A549 (cell line): ENCODE measurements at regions not wholly inside any gene's neighbourhood (a gene's known extent, or its start where the extent isn't known, plus 50 kb on each side); places are given as distances from the start of the nearest gene placed in this dataset.

ENCODE experiments used
- ATAC-seq, 2 experiments: fragments of 200-7000 bp in 1 of 2; fragments of >200 bp in 1 of 2; cut with Nextera tagmentation in 1 of 2; cut with Tn5 transposase in 1 of 2; 3 replicates each; pipeline versions ENCODE4 v1.8.0 to v1.9.1; 2018 to 2020; ENCODE audit warnings: mild to moderate bottlenecking in 1 of 2, moderate library complexity in 1 of 2
- CTCF ChIA-PET: fragments of 300-600 bp; sonication (Branson Sonifier 250); formaldehyde crosslinking; extraction: SDS; loops from one replicate; lab custom pipeline; 2021; ENCODE audit warnings: antibody characterized with exemption, inconsistent platforms; lab: Yijun Ruan, JAX
- POLR2A ChIA-PET: fragments of 350-600 bp; formaldehyde crosslinking; extraction: SDS; loops from one replicate; lab custom pipeline; 2021; ENCODE audit warnings: antibody characterized with exemption, inconsistent platforms; lab: Yijun Ruan, JAX
- DNase-seq, 2 experiments: peaks; one replicate each; pipeline versions ENCODE4 v3.0.0 to v3.0.0-alpha.2; 2011 to 2016; ENCODE audit warnings: low read depth in 1 of 2, low spot score in 1 of 2
- FAIRE-seq: peaks from 2 replicates; lab custom pipeline; 2011; peaks lifted over from hg19 to GRCh38; lab: Jason Lieb, UNC
- H3K27ac ChIP-seq, 2 experiments: fragments of >200 bp; sonication (Bioruptor Twin); formaldehyde crosslinking; 3 replicates each; pipeline ENCODE4 v1.5.1; 2016 to 2017
- H3K4me1 ChIP-seq: fragments of >200 bp; sonication (Bioruptor Twin); formaldehyde crosslinking; 3 replicates; pipeline ENCODE4 v1.6.1; 2016
- H3K4me2 ChIP-seq: fragments of >200 bp; sonication (Bioruptor Twin); formaldehyde crosslinking; 3 replicates; pipeline ENCODE4 v1.6.1; 2016
- H3K4me3 ChIP-seq: fragments of >200 bp; sonication (Bioruptor Twin); formaldehyde crosslinking; 3 replicates; pipeline ENCODE4 v1.5.1; 2016
- H3K9me3 ChIP-seq: fragments of >200 bp; sonication (Bioruptor Twin); formaldehyde crosslinking; 3 replicates; pipeline ENCODE4 v1.6.1; 2016
- CEBPB ChIP-seq, 2 experiments: fragments of >200 bp in 1 of 2; sonication (Bioruptor Twin) in 1 of 2; formaldehyde crosslinking in 1 of 2; IDR thresholded peaks; 2 replicates each; pipeline ENCODE4 v1.6.1; 2012 to 2016
- CHD2 ChIP-seq: fragments of 150-350 bp; IDR thresholded peaks from 2 replicates; pipeline ENCODE4 v1.6.1; 2014; ENCODE audit warnings: low read length; ENCODE audit not compliant: partially characterized antibody
- EHF ChIP-seq: fragments of 250-450 bp; sonication (Bioruptor Pico); IDR thresholded peaks from 2 replicates; pipeline ENCODE4 v1.5.0; 2020; ENCODE audit warnings: mild to moderate bottlenecking
- EP300 ChIP-seq, 2 experiments: fragments of >200 bp; sonication (Bioruptor Twin); formaldehyde crosslinking; IDR thresholded peaks; 2 replicates in 1 of 2; 3 replicates in 1 of 2; pipeline ENCODE4 v1.6.1; 2016 to 2017
- FOSB ChIP-seq: fragments of 250-450 bp; sonication (Bioruptor Pico); IDR thresholded peaks from 2 replicates; pipeline ENCODE4 v1.5.0; 2020; ENCODE audit warnings: mild to moderate bottlenecking, moderate library complexity
- FOSL2 ChIP-seq, 2 experiments: fragments of 450-650 bp in 1 of 2; fragments of >200 bp in 1 of 2; sonication (Bioruptor Twin) in 1 of 2; formaldehyde crosslinking; IDR thresholded peaks; 2 replicates each; pipeline versions ENCODE4 v1.5.0 to v1.6.1; 2016 to 2020; ENCODE audit warnings: mild to moderate bottlenecking in 1 of 2, moderate library complexity in 1 of 2
- GATA3 ChIP-seq: IDR thresholded peaks from 2 replicates; pipeline ENCODE4 v1.6.1; 2012; ENCODE audit warnings: borderline replicate concordance
- HEYL ChIP-seq: fragments of 250-450 bp; sonication (Bioruptor Pico); IDR thresholded peaks from 2 replicates; pipeline ENCODE4 v1.8.0; 2021; ENCODE audit warnings: mild to moderate bottlenecking, moderate library complexity
- JUN ChIP-seq, 2 experiments: fragments of >200 bp; sonication (Bioruptor Twin); formaldehyde crosslinking; IDR thresholded peaks; 2 replicates in 1 of 2; 3 replicates in 1 of 2; pipeline ENCODE4 v1.6.1; 2016 to 2017
- JUNB ChIP-seq: fragments of >200 bp; sonication (Bioruptor Twin); formaldehyde crosslinking; IDR thresholded peaks from 2 replicates; pipeline ENCODE4 v1.6.1; 2016
- KDM1A ChIP-seq: fragments of 200-600 bp; sonication (generic); IDR thresholded peaks from 2 replicates; pipeline ENCODE4 v1.6.1; 2016; ENCODE audit warnings: low read depth, mild to moderate bottlenecking
- KDM5A ChIP-seq: fragments of 200-600 bp; sonication (generic); IDR thresholded peaks from 2 replicates; pipeline ENCODE4 v1.6.1; 2016; ENCODE audit warnings: antibody characterized with exemption, mild to moderate bottlenecking
- POLR2A ChIP-seq: IDR thresholded peaks from 2 replicates; pipeline ENCODE4 v1.6.1; 2012; ENCODE audit warnings: mild to moderate bottlenecking, low read length
- RAD21 ChIP-seq, 2 experiments: fragments of >200 bp in 1 of 2; sonication (Bioruptor Twin) in 1 of 2; formaldehyde crosslinking in 1 of 2; IDR thresholded peaks in 1 of 2; conservative IDR thresholded peaks in 1 of 2; 2 replicates in 1 of 2; 3 replicates in 1 of 2; pipeline ENCODE4 v1.6.1; 2012 to 2018; ENCODE audit warnings: inconsistent platforms in 1 of 2
- RCOR1 ChIP-seq: fragments of 150-350 bp; IDR thresholded peaks from 2 replicates; pipeline ENCODE4 v1.6.1; 2014; ENCODE audit warnings: antibody characterized with exemption, low read length, low read depth
- RNF2 ChIP-seq: fragments of 200-600 bp; sonication (generic); IDR thresholded peaks from 2 replicates; pipeline ENCODE4 v1.6.1; 2016; ENCODE audit warnings: low read depth, mild to moderate bottlenecking, antibody characterized with exemption, moderate library complexity, borderline replicate concordance
- SMC3 ChIP-seq: fragments of >200 bp; sonication (Bioruptor Twin); formaldehyde crosslinking; IDR thresholded peaks from 3 replicates; pipeline ENCODE4 v1.6.1; 2018; ENCODE audit warnings: inconsistent platforms
- ZFP36 ChIP-seq: fragments of 450-650 bp; IDR thresholded peaks from 2 replicates; pipeline ENCODE4 v1.6.1; 2014; ENCODE audit warnings: borderline replicate concordance; ENCODE audit not compliant: partially characterized antibody
- WGBS: methylation state at CpG from one replicate; pipeline ENCODE4 v1.1.6; 2017; ENCODE audit errors: missing lambda C conversion rate; 5-methylcytosine and 5-hydroxymethylcytosine counted together
- TF ChIP-seq, protein P1 (sequence below): IDR thresholded peaks from 2 replicates; pipeline ENCODE4 v1.6.1; 2012
- TF ChIP-seq, protein P2 (sequence below): fragments of 250-450 bp; sonication (Bioruptor Pico); IDR thresholded peaks from 2 replicates; pipeline ENCODE4 v1.5.0; 2021; ENCODE audit warnings: mild to moderate bottlenecking, moderate library complexity, borderline replicate concordance
- TF ChIP-seq, protein P3 (sequence below): fragments of >200 bp; sonication (Bioruptor Twin); formaldehyde crosslinking; IDR thresholded peaks from 3 replicates; pipeline ENCODE4 v1.6.1; 2016
- TF ChIP-seq, protein P4 (sequence below): fragments of >200 bp; sonication (Bioruptor Twin); formaldehyde crosslinking; IDR thresholded peaks from 2 replicates; pipeline ENCODE4 v1.6.1; 2016

DNA sequence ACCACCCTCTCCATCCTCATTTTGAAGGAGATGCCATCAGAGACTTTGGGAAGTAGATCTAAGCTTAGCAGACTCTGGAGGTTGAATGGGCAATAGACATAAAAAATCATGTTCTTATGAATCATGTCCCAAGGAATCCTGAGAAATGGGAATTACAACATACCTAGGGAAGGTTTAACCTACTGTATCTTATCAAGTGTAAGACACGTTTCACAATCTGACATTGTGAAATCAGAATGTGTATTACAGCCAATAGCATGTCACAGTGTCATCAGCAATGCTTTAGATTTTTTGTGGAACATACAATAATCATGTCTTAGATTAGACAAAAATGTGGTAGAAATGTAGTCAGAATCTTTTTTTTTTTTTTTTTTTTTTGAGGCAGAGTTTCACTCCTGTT lies 332.4 kb upstream of the TLE3 start:
- Histone ChIP-seq H3K4me1 (peaks cover 37% of the 10 kb centered on the region), H3K4me2 (peak overlapping the region; percentile 63)

DNA sequence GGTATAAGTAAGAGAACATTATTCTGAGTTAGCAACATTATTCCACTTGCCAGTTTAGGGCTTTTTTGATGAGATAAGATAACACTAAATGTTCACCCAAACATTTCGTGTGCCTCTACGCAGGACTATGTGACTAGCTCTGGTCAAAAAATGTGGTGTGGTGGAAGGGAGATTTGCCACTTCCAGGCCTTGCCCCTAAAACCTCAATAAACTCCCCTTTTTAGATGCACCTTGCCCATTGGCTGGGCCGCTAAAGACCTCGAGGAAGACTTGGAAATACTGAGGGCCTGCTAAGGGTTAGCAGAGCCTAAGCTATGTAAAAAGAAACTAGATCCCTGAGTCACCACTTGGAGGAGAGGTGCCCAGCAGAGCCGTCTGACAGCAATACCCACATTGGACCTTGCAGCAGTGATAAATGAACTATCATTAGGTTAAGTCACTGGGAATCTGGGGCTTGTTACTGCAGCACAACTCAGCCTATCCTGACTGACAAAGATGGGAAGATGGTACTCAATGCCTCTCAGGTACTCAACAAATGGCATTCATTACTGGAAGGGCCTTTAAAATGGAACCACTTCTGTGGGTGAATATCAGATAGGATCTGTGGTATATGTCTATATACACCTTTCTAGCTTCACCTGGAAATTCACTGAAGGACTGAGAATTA lies 331.5 kb upstream of the TLE3 start:
- DNase-seq (no peak), ATAC-seq (no peak), FAIRE-seq (no peak)
- H3K27ac ChIP-seq = peak overlapping the region; percentile 77 to 79
- peaks cover 18% of the 10 kb centered on the region for H3K9me3 ChIP-seq
- TF ChIP-seq HEYL (CRISPR knock-in tag) (no peak), KDM1A (no peak), RAD21 (conservative IDR thresholded peaks at IDR 0.05 in 1 of 2, IDR thresholded peaks at IDR 0.05 in 1 of 2) (no peak), EHF (no peak), GATA3 (no peak), KDM5A (no peak), POLR2A (no peak), ZFP36 (no peak)
- TF ChIP-seq, protein P1, sequence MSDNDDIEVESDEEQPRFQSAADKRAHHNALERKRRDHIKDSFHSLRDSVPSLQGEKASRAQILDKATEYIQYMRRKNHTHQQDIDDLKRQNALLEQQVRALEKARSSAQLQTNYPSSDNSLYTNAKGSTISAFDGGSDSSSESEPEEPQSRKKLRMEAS = no peak
- CTCF ChIA-PET = interaction anchor here (0.9 kb wide), 1 partner anchor 332 kb away, joined by 3 read pairs; the partner anchor contains the start of gene TLE3
- 83% methylated on average over 5 of the region's 5 CpGs for WGBS
- peak overlapping the region; percentile 63; the same call in 2 of the 3 replicates for H3K4me2 ChIP-seq
- POLR2A ChIA-PET = no interaction called here
- peaks cover 33% of the 10 kb centered on the region for H3K4me1 ChIP-seq
- H3K4me3 ChIP-seq = no peak overlapping the region

More for the DNA sequence above, 332.4 kb upstream of the TLE3 start:
- peak; percentile 77 to 89 for ATAC-seq
- TF ChIP-seq FOSL2 (IDR thresholded peaks at IDR 0.05) (peak; percentile 94), FOSL2 (CRISPR knock-in tag; IDR thresholded peaks at IDR 0.05) (peak; percentile 90), POLR2A (no peak), GATA3 (peak; percentile 66), CEBPB (IDR thresholded peaks at IDR 0.05) (peak; percentile 98 to 100), KDM5A (no peak), CHD2 (no peak), RNF2 (no peak), EP300 (IDR thresholded peaks at IDR 0.05) (peak; percentile 51 to 55; a peak in 2 of 5 replicates), SMC3 (no peak), RCOR1 (no peak), JUN (IDR thresholded peaks at IDR 0.05) (peak; percentile 59 to 68; a peak in 2 of 5 replicates), FOSB (CRISPR knock-in tag) (no peak), JUNB (peak; percentile 89)
- TF ChIP-seq, protein P2, sequence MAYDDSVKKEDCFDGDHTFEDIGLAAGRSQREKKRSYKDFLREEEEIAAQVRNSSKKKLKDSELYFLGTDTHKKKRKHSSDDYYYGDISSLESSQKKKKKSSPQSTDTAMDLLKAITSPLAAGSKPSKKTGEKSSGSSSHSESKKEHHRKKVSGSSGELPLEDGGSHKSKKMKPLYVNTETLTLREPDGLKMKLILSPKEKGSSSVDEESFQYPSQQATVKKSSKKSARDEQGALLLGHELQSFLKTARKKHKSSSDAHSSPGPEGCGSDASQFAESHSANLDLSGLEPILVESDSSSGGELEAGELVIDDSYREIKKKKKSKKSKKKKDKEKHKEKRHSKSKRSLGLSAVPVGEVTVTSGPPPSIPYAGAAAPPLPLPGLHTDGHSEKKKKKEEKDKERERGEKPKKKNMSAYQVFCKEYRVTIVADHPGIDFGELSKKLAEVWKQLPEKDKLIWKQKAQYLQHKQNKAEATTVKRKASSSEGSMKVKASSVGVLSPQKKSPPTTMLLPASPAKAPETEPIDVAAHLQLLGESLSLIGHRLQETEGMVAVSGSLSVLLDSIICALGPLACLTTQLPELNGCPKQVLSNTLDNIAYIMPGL = no peak
- TF ChIP-seq, protein P3, sequence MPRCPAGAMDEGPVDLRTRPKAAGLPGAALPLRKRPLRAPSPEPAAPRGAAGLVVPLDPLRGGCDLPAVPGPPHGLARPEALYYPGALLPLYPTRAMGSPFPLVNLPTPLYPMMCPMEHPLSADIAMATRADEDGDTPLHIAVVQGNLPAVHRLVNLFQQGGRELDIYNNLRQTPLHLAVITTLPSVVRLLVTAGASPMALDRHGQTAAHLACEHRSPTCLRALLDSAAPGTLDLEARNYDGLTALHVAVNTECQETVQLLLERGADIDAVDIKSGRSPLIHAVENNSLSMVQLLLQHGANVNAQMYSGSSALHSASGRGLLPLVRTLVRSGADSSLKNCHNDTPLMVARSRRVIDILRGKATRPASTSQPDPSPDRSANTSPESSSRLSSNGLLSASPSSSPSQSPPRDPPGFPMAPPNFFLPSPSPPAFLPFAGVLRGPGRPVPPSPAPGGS = peak; percentile 75; the same call in 2 of the 3 replicates
- TF ChIP-seq, protein P4, sequence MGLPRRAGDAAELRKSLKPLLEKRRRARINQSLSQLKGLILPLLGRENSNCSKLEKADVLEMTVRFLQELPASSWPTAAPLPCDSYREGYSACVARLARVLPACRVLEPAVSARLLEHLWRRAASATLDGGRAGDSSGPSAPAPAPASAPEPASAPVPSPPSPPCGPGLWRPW = peak; percentile 100
- Histone ChIP-seq H3K4me3 (no peak overlapping the region), H3K27ac (peak overlapping the region; percentile 77 to 79), H3K9me3 (peaks cover 15% of the 10 kb centered on the region)
- DNase-seq = peak; percentile 32 to 87
- POLR2A ChIA-PET = no interaction called here
- WGBS = 20% methylated on average over 1 of the region's 1 CpG
- peak; percentile 23 for FAIRE-seq
- CTCF ChIA-PET = interaction anchor here (1.6 to 3.0 kb wide), 2 partner anchors 30 to 58 kb away, joined by 5 to 11 read pairs; no protein-coding TSS in a partner anchor
